ENCODE measurements at regions not wholly inside any gene's neighbourhood (a gene's known extent, or its start where the extent isn't known, plus 50 kb on each side); places are given as distances from the start of the nearest gene placed in this dataset.
A peak's percentile ranks its signal among the peaks of the same experiment; 100 is the strongest.

- Histone ChIP-seq H3K27ac (ENCODE audit: low read depth, low read length) (no peak overlapping the region), H3K9me3 (ENCODE audit: control insufficient read depth, insufficient read depth, low read length) (no peaks in the 10 kb centered on the region), H3K4me1 (ENCODE audit: control insufficient read depth, insufficient read depth, low read length) (peaks cover 7% of the 10 kb centered on the region), H3K36me3 (ENCODE audit: control insufficient read depth, insufficient read depth, low read length) (no peaks in the 10 kb centered on the region), H3K27me3 (ENCODE audit: control insufficient read depth, insufficient read depth, low read length) (peaks cover 5% of the 10 kb centered on the region), H3K4me3 (ENCODE audit: low read depth, low read length) (no peak overlapping the region)
- DNase-seq (ENCODE audit: low read depth in 4 of 6, low spot score in 6 of 6): no peak
- no CpG with 5 or more reads among the region's 2 CpGs for WGBS (ENCODE audit: insufficient coverage)
Observed at GRCh38 chr2:16043627-16044026, 103.3 kb downstream of the MYCN start.

- no peak overlapping the region for H3K4me3 ChIP-seq (ENCODE audit: low read depth, low read length)
- H3K9me3 ChIP-seq (ENCODE audit: control insufficient read depth, insufficient read depth, low read length): no peaks in the 10 kb centered on the region
- no peaks in the 10 kb centered on the region for H3K36me3 ChIP-seq (ENCODE audit: control insufficient read depth, insufficient read depth, low read length)
- peaks cover 5% of the 10 kb centered on the region for H3K27me3 ChIP-seq (ENCODE audit: control insufficient read depth, insufficient read depth, low read length)
- no CpG with 5 or more reads among the region's 2 CpGs for WGBS (ENCODE audit: insufficient coverage)
- H3K27ac ChIP-seq (ENCODE audit: low read depth, low read length): no peak overlapping the region
- DNase-seq (ENCODE audit: low read depth in 4 of 6, low spot score in 6 of 6): no peak
- peaks cover 11% of the 10 kb centered on the region for H3K4me1 ChIP-seq (ENCODE audit: control insufficient read depth, insufficient read depth, low read length)
Observed at GRCh38 chr2:16043192-16043591, 102.8 kb downstream of the MYCN start.

- no peak overlapping the region for H3K4me3 ChIP-seq (ENCODE audit: low read depth, low read length)
- H3K36me3 ChIP-seq (ENCODE audit: control insufficient read depth, insufficient read depth, low read length): no peaks in the 10 kb centered on the region
- 93% methylated on average over 3 of the region's 3 CpGs for WGBS (ENCODE audit: insufficient coverage)
- DNase-seq (ENCODE audit: low read depth in 4 of 6, low spot score in 6 of 6): no peak
- H3K9me3 ChIP-seq (ENCODE audit: control insufficient read depth, insufficient read depth, low read length): no peaks in the 10 kb centered on the region
- peaks cover 5% of the 10 kb centered on the region for H3K27me3 ChIP-seq (ENCODE audit: control insufficient read depth, insufficient read depth, low read length)
- H3K4me1 ChIP-seq (ENCODE audit: control insufficient read depth, insufficient read depth, low read length): peaks cover 19% of the 10 kb centered on the region
- H3K27ac ChIP-seq (ENCODE audit: low read depth, low read length): no peak overlapping the region
Observed at GRCh38 chr2:16042201-16042700, 101.9 kb downstream of the MYCN start.

- no peak overlapping the region for H3K27ac ChIP-seq (ENCODE audit: low read depth, low read length)
- H3K4me1 ChIP-seq (ENCODE audit: control insufficient read depth, insufficient read depth, low read length): peaks cover 19% of the 10 kb centered on the region
- H3K36me3 ChIP-seq (ENCODE audit: control insufficient read depth, insufficient read depth, low read length): no peaks in the 10 kb centered on the region
- WGBS (ENCODE audit: insufficient coverage): 58% methylated on average over 3 of the region's 7 CpGs
- H3K27me3 ChIP-seq (ENCODE audit: control insufficient read depth, insufficient read depth, low read length): peaks cover 5% of the 10 kb centered on the region
- H3K4me3 ChIP-seq (ENCODE audit: low read depth, low read length): no peak overlapping the region
- peak in 2 of 6 donors; percentile 46 to 57 for DNase-seq (ENCODE audit: low read depth in 4 of 6, low spot score in 6 of 6)
- no peaks in the 10 kb centered on the region for H3K9me3 ChIP-seq (ENCODE audit: control insufficient read depth, insufficient read depth, low read length)
Observed at GRCh38 chr2:16040271-16041010, 100.1 kb downstream of the MYCN start.

- Histone ChIP-seq H3K36me3 (ENCODE audit: control insufficient read depth, insufficient read depth, low read length) (no peaks in the 10 kb centered on the region), H3K9me3 (ENCODE audit: control insufficient read depth, insufficient read depth, low read length) (no peaks in the 10 kb centered on the region), H3K4me3 (ENCODE audit: low read depth, low read length) (no peak overlapping the region), H3K27me3 (ENCODE audit: control insufficient read depth, insufficient read depth, low read length) (peaks cover 5% of the 10 kb centered on the region), H3K4me1 (ENCODE audit: control insufficient read depth, insufficient read depth, low read length) (peaks cover 19% of the 10 kb centered on the region), H3K27ac (ENCODE audit: low read depth, low read length) (no peak overlapping the region)
- peak in 1 of 6 donors; percentile 36 for DNase-seq (ENCODE audit: low read depth in 4 of 6, low spot score in 6 of 6)
- WGBS (ENCODE audit: insufficient coverage): 90% methylated on average over 6 of the region's 7 CpGs
Observed at GRCh38 chr2:16039823-16040222, 99.5 kb downstream of the MYCN start.

GRCh38 chr2:16039055-16039454 lies 98.7 kb downstream of the MYCN start:
- Histone ChIP-seq H3K9me3 (ENCODE audit: control insufficient read depth, insufficient read depth, low read length) (no peaks in the 10 kb centered on the region), H3K4me3 (ENCODE audit: low read depth, low read length) (no peak overlapping the region), H3K4me1 (ENCODE audit: control insufficient read depth, insufficient read depth, low read length) (peaks cover 19% of the 10 kb centered on the region), H3K36me3 (ENCODE audit: control insufficient read depth, insufficient read depth, low read length) (no peaks in the 10 kb centered on the region), H3K27ac (ENCODE audit: low read depth, low read length) (no peak overlapping the region), H3K27me3 (ENCODE audit: control insufficient read depth, insufficient read depth, low read length) (peaks cover 5% of the 10 kb centered on the region)
- DNase-seq (ENCODE audit: low read depth in 4 of 6, low spot score in 6 of 6): no peak
- WGBS (ENCODE audit: insufficient coverage): 73% methylated on average over 1 of the region's 1 CpG

GRCh38 chr2:16038621-16039020 lies 98.3 kb downstream of the MYCN start:
- Histone ChIP-seq H3K27me3 (ENCODE audit: control insufficient read depth, insufficient read depth, low read length) (peaks cover 5% of the 10 kb centered on the region), H3K9me3 (ENCODE audit: control insufficient read depth, insufficient read depth, low read length) (no peaks in the 10 kb centered on the region), H3K4me1 (ENCODE audit: control insufficient read depth, insufficient read depth, low read length) (peaks cover 19% of the 10 kb centered on the region), H3K27ac (ENCODE audit: low read depth, low read length) (no peak overlapping the region), H3K4me3 (ENCODE audit: low read depth, low read length) (no peak overlapping the region), H3K36me3 (ENCODE audit: control insufficient read depth, insufficient read depth, low read length) (no peaks in the 10 kb centered on the region)
- DNase-seq (ENCODE audit: low read depth in 4 of 6, low spot score in 6 of 6): peak in 1 of 6 donors; percentile 76
- 59% methylated on average over 11 of the region's 11 CpGs for WGBS (ENCODE audit: insufficient coverage)

- H3K9me3 ChIP-seq (ENCODE audit: control insufficient read depth, insufficient read depth, low read length): no peaks in the 10 kb centered on the region
- WGBS (ENCODE audit: insufficient coverage): 22% methylated on average over 10 of the region's 13 CpGs
- H3K27ac ChIP-seq (ENCODE audit: low read depth, low read length): no peak overlapping the region
- H3K4me1 ChIP-seq (ENCODE audit: control insufficient read depth, insufficient read depth, low read length): peaks cover 19% of the 10 kb centered on the region
- no peak overlapping the region for H3K4me3 ChIP-seq (ENCODE audit: low read depth, low read length)
- H3K27me3 ChIP-seq (ENCODE audit: control insufficient read depth, insufficient read depth, low read length): peaks cover 5% of the 10 kb centered on the region
- DNase-seq (ENCODE audit: low read depth in 4 of 6, low spot score in 6 of 6): peak in 2 of 6 donors; percentile 23 to 73
- H3K36me3 ChIP-seq (ENCODE audit: control insufficient read depth, insufficient read depth, low read length): no peaks in the 10 kb centered on the region
Observed at GRCh38 chr2:16037808-16038457, 97.6 kb downstream of the MYCN start.

- Histone ChIP-seq H3K4me1 (ENCODE audit: control insufficient read depth, insufficient read depth, low read length) (peaks cover 19% of the 10 kb centered on the region), H3K4me3 (ENCODE audit: low read depth, low read length) (no peak overlapping the region), H3K36me3 (ENCODE audit: control insufficient read depth, insufficient read depth, low read length) (no peaks in the 10 kb centered on the region), H3K9me3 (ENCODE audit: control insufficient read depth, insufficient read depth, low read length) (no peaks in the 10 kb centered on the region), H3K27me3 (ENCODE audit: control insufficient read depth, insufficient read depth, low read length) (peaks cover 5% of the 10 kb centered on the region), H3K27ac (ENCODE audit: low read depth, low read length) (no peak overlapping the region)
- DNase-seq (ENCODE audit: low read depth in 4 of 6, low spot score in 6 of 6): no peak
- WGBS (ENCODE audit: insufficient coverage): 100% methylated on average over 1 of the region's 3 CpGs
Observed at GRCh38 chr2:16036951-16037350, 96.6 kb downstream of the MYCN start.

Data from spinal cord (tissue), 9 donors.